Natural killer cell treated with Interleukin-12 subunit alpha and Interleukin-12 subunit beta and Interleukin-15 and Interleukin-18, amount 100 ng/mL, for 72 hours (primary cell): ENCODE measurements at regions not wholly inside any gene's neighbourhood (a gene's known extent, or its start where the extent isn't known, plus 50 kb on each side); places are given as distances from the start of the nearest gene placed in this dataset.
A peak's percentile ranks its signal among the peaks of the same experiment; 100 is the strongest.

ENCODE experiments used
- ATAC-seq, 2 donors: fragments of 150-1000 bp; cut with Tn5 transposase in 1 of 2; sonication (Bioruptor Pico), chemical (Tn5 transposase) in 1 of 2; 2 replicates each; pipeline ENCODE4 v1.10.0; 2021
- DNase-seq: peaks from one replicate; pipeline ENCODE4 v3.0.0; 2022; ENCODE audit warnings: low spot score
- H3K27ac Mint-ChIP-seq, 2 donors: 1 replicate in 1 of 2; 2 replicates in 1 of 2; pipeline ENCODE4 v1.8.0; 2022; ENCODE audit warnings: mixed read lengths in 2 of 2, mild to moderate bottlenecking in 1 of 2, moderate library complexity in 1 of 2
- H3K27me3 Mint-ChIP-seq, 2 donors: 1 replicate in 1 of 2; 2 replicates in 1 of 2; pipeline ENCODE4 v1.8.0; 2022; ENCODE audit warnings: mixed read lengths in 2 of 2
- H3K36me3 Mint-ChIP-seq: one replicate; pipeline ENCODE4 v1.8.0; 2022; ENCODE audit warnings: mixed read lengths
- H3K4me1 Mint-ChIP-seq, 2 donors: 1 replicate in 1 of 2; 2 replicates in 1 of 2; pipeline ENCODE4 v1.8.0; 2022; ENCODE audit warnings: low read depth in 2 of 2, mixed read lengths in 2 of 2, mild to moderate bottlenecking in 1 of 2
- H3K4me3 Mint-ChIP-seq: one replicate; pipeline ENCODE4 v1.8.0; 2022; ENCODE audit warnings: mixed read lengths
- H3K9me3 Mint-ChIP-seq: 2 replicates; pipeline ENCODE4 v1.8.0; 2022; ENCODE audit warnings: mixed read lengths

- Mint-ChIP-seq H3K4me3 (no peak overlapping the region), H3K27me3 (peaks cover 6 to 16% of the 10 kb centered on the region in 2 donors), H3K9me3 (no peaks in the 10 kb centered on the region), H3K36me3 (no peaks in the 10 kb centered on the region), H3K27ac (no peak overlapping the region), H3K4me1 (no peaks in the 10 kb centered on the region)
- DNase-seq (no peak), ATAC-seq (no peak)
These were observed 269.0 kb upstream of the CXXC4 start for GRCh38 chr4:104763554-104764222.

- Mint-ChIP-seq H3K4me3 (no peak overlapping the region), H3K9me3 (no peaks in the 10 kb centered on the region), H3K27ac (no peak overlapping the region), H3K4me1 (no peaks in the 10 kb centered on the region), H3K27me3 (peaks cover 3 to 8% of the 10 kb centered on the region in 2 donors), H3K36me3 (no peaks in the 10 kb centered on the region)
- DNase-seq = no peak
- no peak for ATAC-seq
These were observed 272.0 kb upstream of the CXXC4 start for GRCh38 chr4:104766676-104767075.

GRCh38 chr4:104772849-104773248 lies 278.2 kb upstream of the CXXC4 start:
- peaks cover 0 to 2% of the 10 kb centered on the region in 2 donors for H3K27me3 Mint-ChIP-seq
- no peak for ATAC-seq
- H3K9me3 Mint-ChIP-seq = no peaks in the 10 kb centered on the region
- H3K27ac Mint-ChIP-seq = peak overlapping the region in 1 of 2 donors; percentile 16
- H3K4me1 Mint-ChIP-seq = peaks cover 0 to 3% of the 10 kb centered on the region in 2 donors
- DNase-seq = no peak
- no peak overlapping the region for H3K4me3 Mint-ChIP-seq
- no peaks in the 10 kb centered on the region for H3K36me3 Mint-ChIP-seq

- ATAC-seq (no peak), DNase-seq (no peak)
- no peaks in the 10 kb centered on the region for H3K36me3 Mint-ChIP-seq
- H3K27me3 Mint-ChIP-seq = peaks cover 5 to 19% of the 10 kb centered on the region in 2 donors
- H3K4me3 Mint-ChIP-seq = no peak overlapping the region
- no peak overlapping the region for H3K27ac Mint-ChIP-seq
- peaks cover 8% of the 10 kb centered on the region for H3K9me3 Mint-ChIP-seq
- no peaks in the 10 kb centered on the region for H3K4me1 Mint-ChIP-seq
These were observed 300.7 kb upstream of the CXXC4 start for GRCh38 chr4:104795264-104795939.

GRCh38 chr4:104811727-104812126 lies 317.0 kb upstream of the CXXC4 start:
- Mint-ChIP-seq H3K36me3 (no peaks in the 10 kb centered on the region), H3K4me3 (no peak overlapping the region), H3K27me3 (peaks cover 0 to 2% of the 10 kb centered on the region in 2 donors), H3K9me3 (no peaks in the 10 kb centered on the region), H3K4me1 (no peaks in the 10 kb centered on the region), H3K27ac (no peak overlapping the region)
- ATAC-seq = no peak
- no peak for DNase-seq

GRCh38 chr4:104815665-104816064 lies 321.0 kb upstream of the CXXC4 start:
- no peak overlapping the region for H3K27ac Mint-ChIP-seq
- ATAC-seq (no peak), DNase-seq (no peak)
- peaks cover 0 to 6% of the 10 kb centered on the region in 2 donors for H3K4me1 Mint-ChIP-seq
- no peaks in the 10 kb centered on the region for H3K27me3 Mint-ChIP-seq
- no peaks in the 10 kb centered on the region for H3K36me3 Mint-ChIP-seq
- no peaks in the 10 kb centered on the region for H3K9me3 Mint-ChIP-seq
- H3K4me3 Mint-ChIP-seq = no peak overlapping the region

GRCh38 chr4:104818579-104818978 lies 323.9 kb upstream of the CXXC4 start:
- Mint-ChIP-seq H3K4me3 (no peak overlapping the region), H3K27ac (no peak overlapping the region), H3K27me3 (no peaks in the 10 kb centered on the region), H3K36me3 (no peaks in the 10 kb centered on the region), H3K9me3 (no peaks in the 10 kb centered on the region), H3K4me1 (peaks cover 0 to 6% of the 10 kb centered on the region in 2 donors)
- ATAC-seq (no peak), DNase-seq (no peak)

GRCh38 chr4:104826171-104826570 lies 320.5 kb upstream of the TET2 start:
- H3K9me3 Mint-ChIP-seq = no peaks in the 10 kb centered on the region
- no peak overlapping the region for H3K4me3 Mint-ChIP-seq
- no peak for ATAC-seq
- no peak for DNase-seq
- no peak overlapping the region for H3K27ac Mint-ChIP-seq
- H3K36me3 Mint-ChIP-seq = no peaks in the 10 kb centered on the region
- H3K27me3 Mint-ChIP-seq = peaks cover 7 to 10% of the 10 kb centered on the region in 2 donors
- no peaks in the 10 kb centered on the region for H3K4me1 Mint-ChIP-seq

GRCh38 chr4:104829761-104830160 lies 316.9 kb upstream of the TET2 start:
- H3K4me1 Mint-ChIP-seq = no peaks in the 10 kb centered on the region
- ATAC-seq (no peak), DNase-seq (no peak)

GRCh38 chr4:104848597-104849225 lies 298.0 kb upstream of the TET2 start:
- no peaks in the 10 kb centered on the region for H3K4me1 Mint-ChIP-seq
- DNase-seq (no peak), ATAC-seq (no peak)
- H3K9me3 Mint-ChIP-seq = no peaks in the 10 kb centered on the region
- no peaks in the 10 kb centered on the region for H3K36me3 Mint-ChIP-seq
- no peaks in the 10 kb centered on the region for H3K27me3 Mint-ChIP-seq
- no peak overlapping the region for H3K27ac Mint-ChIP-seq
- no peak overlapping the region for H3K4me3 Mint-ChIP-seq

More at GRCh38 chr4:104829761-104830160, 316.9 kb upstream of the TET2 start:
- H3K27ac Mint-ChIP-seq = no peak overlapping the region
- H3K36me3 Mint-ChIP-seq = no peaks in the 10 kb centered on the region
- H3K9me3 Mint-ChIP-seq = no peaks in the 10 kb centered on the region
- H3K4me3 Mint-ChIP-seq = no peak overlapping the region
- peaks cover 7 to 10% of the 10 kb centered on the region in 2 donors for H3K27me3 Mint-ChIP-seq

GRCh38 chr4:104859601-104860237 lies 287.0 kb upstream of the TET2 start:
- H3K4me1 Mint-ChIP-seq = peaks cover 0 to 6% of the 10 kb centered on the region in 2 donors
- ATAC-seq = no peak

GRCh38 chr4:104860238-104861123 lies 286.2 kb upstream of the TET2 start:
- H3K27ac Mint-ChIP-seq = no peak overlapping the region
- H3K4me1 Mint-ChIP-seq = peaks cover 0 to 6% of the 10 kb centered on the region in 2 donors
- H3K36me3 Mint-ChIP-seq = no peaks in the 10 kb centered on the region
- ATAC-seq (peak; percentile 60 to 69), DNase-seq (no peak)
- no peak overlapping the region for H3K4me3 Mint-ChIP-seq
- no peaks in the 10 kb centered on the region for H3K9me3 Mint-ChIP-seq
- peaks cover under 1 to 3% of the 10 kb centered on the region in 2 donors for H3K27me3 Mint-ChIP-seq

More at GRCh38 chr4:104859601-104860237, 287.0 kb upstream of the TET2 start:
- H3K27me3 Mint-ChIP-seq = peaks cover 3 to 7% of the 10 kb centered on the region in 2 donors
- H3K27ac Mint-ChIP-seq = no peak overlapping the region
- H3K9me3 Mint-ChIP-seq = no peaks in the 10 kb centered on the region
- no peak overlapping the region for H3K4me3 Mint-ChIP-seq
- H3K36me3 Mint-ChIP-seq = no peaks in the 10 kb centered on the region
- no peak for DNase-seq

GRCh38 chr4:104866809-104867208 lies 279.9 kb upstream of the TET2 start:
- H3K27ac Mint-ChIP-seq = no peak overlapping the region
- peak overlapping the region; percentile 1 for H3K4me3 Mint-ChIP-seq
- ATAC-seq = no peak
- no peaks in the 10 kb centered on the region for H3K36me3 Mint-ChIP-seq
- no peaks in the 10 kb centered on the region for H3K9me3 Mint-ChIP-seq
- no peak for DNase-seq
- peaks cover 0 to 5% of the 10 kb centered on the region in 2 donors for H3K27me3 Mint-ChIP-seq
- peaks cover 10 to 14% of the 10 kb centered on the region in 2 donors for H3K4me1 Mint-ChIP-seq
